ENCODE measurements at regions not wholly inside any gene's neighbourhood (a gene's known extent, or its start where the extent isn't known, plus 50 kb on each side); places are given as distances from the start of the nearest gene placed in this dataset.
"Not testable (repeated sequence)": the region's sequence is repeated elsewhere in the genome, so short reads cannot be mapped to it uniquely, and the experiment has no call there.

DNA sequence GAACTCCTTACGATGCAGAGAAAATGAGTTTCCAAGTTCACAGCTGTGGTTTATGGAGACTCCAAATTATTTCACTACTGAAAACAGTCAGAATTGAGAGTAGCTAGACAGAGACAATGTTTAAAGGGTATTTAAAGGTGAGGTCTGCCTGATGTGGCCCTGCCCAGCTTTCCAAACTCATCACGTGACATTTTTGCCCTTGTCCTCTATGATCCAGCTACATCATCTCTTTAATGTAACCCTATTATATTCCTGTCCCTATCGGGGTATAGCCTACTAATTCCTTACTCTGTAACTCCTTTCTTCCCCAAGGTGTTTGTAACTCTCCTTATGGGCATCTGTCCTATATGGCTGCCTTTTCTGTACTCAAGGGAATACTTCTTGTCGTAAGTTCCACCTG lies 297.2 kb downstream of the GRXCR1 start:
- DNase-seq (ENCODE audit: low read depth) = no peak
- no peak overlapping the region for H3K4me3 ChIP-seq (ENCODE audit: low read depth, low read length)

DNA sequence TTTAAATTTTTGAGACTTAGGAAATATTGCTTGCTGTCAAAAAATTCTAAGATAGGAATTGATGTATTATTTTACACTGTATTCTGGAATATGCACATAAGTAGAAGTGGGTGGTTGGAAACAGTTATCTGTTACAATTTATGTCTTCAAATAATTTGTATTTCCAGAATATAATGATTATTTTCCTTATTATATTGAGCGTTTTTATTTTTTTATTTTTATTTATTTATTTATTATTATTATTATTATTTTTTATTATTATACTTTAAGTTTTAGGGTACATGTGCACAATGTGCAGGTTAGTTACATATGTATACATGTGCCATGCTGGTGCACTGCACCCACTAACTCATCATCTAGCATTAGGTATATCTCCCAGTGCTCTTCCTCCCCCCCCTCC lies 320.1 kb downstream of the GRXCR1 start:
- H3K4me3 ChIP-seq (ENCODE audit: low read depth, low read length); DNase-seq (ENCODE audit: low read depth); in situ Hi-C loops (cut with HindIII; ENCODE audit: low sequenced_read_pairs): not testable (repeated sequence)

More for the DNA sequence above, 297.2 kb downstream of the GRXCR1 start:
- TF ChIP-seq, protein P1, sequence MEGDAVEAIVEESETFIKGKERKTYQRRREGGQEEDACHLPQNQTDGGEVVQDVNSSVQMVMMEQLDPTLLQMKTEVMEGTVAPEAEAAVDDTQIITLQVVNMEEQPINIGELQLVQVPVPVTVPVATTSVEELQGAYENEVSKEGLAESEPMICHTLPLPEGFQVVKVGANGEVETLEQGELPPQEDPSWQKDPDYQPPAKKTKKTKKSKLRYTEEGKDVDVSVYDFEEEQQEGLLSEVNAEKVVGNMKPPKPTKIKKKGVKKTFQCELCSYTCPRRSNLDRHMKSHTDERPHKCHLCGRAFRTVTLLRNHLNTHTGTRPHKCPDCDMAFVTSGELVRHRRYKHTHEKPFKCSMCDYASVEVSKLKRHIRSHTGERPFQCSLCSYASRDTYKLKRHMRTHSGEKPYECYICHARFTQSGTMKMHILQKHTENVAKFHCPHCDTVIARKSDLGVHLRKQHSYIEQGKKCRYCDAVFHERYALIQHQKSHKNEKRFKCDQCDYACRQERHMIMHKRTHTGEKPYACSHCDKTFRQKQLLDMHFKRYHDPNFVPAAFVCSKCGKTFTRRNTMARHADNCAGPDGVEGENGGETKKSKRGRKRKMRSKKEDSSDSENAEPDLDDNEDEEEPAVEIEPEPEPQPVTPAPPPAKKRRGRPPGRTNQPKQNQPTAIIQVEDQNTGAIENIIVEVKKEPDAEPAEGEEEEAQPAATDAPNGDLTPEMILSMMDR (IDR thresholded peaks at IDR 0.05; ENCODE audit: low read depth, low read length, missing control alignments) = no peak
- in situ Hi-C loops (cut with HindIII; ENCODE audit: low sequenced_read_pairs) = no loop called here

DNA sequence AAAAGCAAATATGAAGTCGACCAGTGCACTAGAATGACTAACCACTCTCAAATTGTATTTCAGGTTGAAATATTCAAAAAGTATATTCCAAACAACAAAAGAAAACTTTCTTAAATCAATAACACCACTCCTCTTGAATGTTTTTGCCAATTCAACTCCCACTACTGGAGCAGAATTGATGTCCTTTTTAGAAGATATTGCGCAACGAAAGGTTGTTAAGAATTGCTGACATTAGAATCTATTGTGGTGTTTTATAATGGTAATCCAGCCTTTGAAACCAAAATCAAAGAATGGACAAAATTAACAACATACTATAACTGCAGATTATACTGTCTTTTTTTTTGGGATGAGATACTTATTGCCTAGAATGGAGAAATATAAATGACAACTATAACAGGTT lies 331.3 kb downstream of the GRXCR1 start:
- H3K4me3 ChIP-seq (ENCODE audit: low read depth, low read length) = no peak overlapping the region
- in situ Hi-C loops (cut with HindIII; ENCODE audit: low sequenced_read_pairs) = no loop called here
- no peak for DNase-seq (ENCODE audit: low read depth)
- TF ChIP-seq, protein P1 (IDR thresholded peaks at IDR 0.05; ENCODE audit: low read depth, low read length, missing control alignments) = no peak

DNA sequence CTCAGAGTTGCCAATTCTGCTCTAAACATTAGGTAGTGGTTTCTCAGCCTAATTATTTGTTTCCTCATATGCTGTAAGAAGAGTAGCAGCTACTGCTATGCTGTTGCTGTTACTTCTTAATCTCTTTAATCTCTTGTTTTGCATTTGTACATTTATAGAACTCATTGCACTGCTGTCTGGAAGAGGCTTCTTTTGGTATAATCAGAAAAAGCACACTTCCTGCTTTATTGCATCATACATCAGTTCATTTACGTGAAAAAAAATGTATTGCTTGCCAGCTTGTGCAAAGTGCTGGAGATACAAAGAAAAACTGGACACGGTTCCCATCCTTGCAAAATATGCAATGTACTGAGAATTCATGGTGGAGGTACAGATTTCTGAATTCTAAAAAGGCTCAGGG lies 332.0 kb downstream of the GRXCR1 start:
- in situ Hi-C loops (cut with HindIII; ENCODE audit: low sequenced_read_pairs) = no loop called here
- DNase-seq (ENCODE audit: low read depth) = no peak
- H3K4me3 ChIP-seq (ENCODE audit: low read depth, low read length) = no peak overlapping the region
- TF ChIP-seq, protein P1 (IDR thresholded peaks at IDR 0.05; ENCODE audit: low read depth, low read length, missing control alignments) = no peak

DNA sequence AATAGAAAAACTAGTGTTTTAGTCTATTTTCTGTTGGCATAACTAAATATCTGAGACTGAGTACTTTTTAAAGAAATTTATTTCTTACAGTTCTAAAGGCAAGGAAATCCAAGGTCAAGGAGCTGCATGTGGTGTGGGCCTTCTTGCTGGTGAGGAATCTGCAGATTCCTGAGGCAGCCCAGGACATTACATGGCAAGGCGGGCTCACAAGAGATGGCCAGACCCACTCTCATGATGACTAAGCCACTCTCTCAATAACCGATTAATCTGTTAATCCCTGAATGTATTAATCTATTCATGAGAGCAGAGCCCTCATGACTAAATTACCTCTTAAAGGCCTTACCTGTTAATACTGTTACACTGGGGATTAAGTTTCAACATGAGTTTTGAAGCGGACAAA lies 340.8 kb downstream of the GRXCR1 start:
- TF ChIP-seq, protein P1 (IDR thresholded peaks at IDR 0.05; ENCODE audit: low read depth, low read length, missing control alignments) = no peak
- no peak for DNase-seq (ENCODE audit: low read depth)
- H3K4me3 ChIP-seq (ENCODE audit: low read depth, low read length) = no peak overlapping the region
- in situ Hi-C loops (cut with HindIII; ENCODE audit: low sequenced_read_pairs) = no loop called here

DNA sequence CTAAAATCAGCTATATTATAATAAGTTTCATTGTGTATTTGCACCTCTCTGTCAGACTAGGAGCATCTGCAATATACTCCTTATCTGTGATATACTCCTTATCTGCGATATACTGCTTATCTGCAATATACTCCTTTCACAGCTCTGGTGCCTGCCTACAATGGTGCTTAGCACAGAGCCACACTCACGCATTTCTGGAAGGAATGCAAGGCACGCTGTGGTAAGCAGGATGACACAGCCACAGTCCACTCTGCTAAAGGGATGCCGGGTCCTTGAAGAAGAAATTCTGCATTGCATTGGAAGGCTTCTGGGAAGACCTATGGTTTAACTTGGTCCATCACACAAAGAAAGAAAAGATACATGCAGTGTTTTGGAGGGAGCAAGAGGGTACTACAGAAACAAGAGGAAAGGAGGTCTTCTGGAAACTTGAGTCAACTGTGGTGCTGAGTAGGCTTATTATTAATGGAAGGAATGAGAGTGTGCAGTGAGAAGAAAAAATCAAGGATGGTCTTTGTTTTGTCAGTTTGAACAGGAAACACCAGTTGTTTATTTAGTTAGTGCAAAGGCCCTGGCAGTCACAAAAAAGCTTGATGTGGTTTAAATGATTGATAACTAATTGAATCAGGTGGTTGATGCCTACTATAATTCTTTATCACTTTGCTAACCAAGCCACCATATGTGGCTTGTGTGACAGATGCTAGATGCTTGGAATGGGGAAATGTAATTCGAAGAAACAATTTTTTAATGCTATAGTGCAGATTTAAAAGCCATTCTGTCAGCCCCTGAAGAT lies 342.3 kb downstream of the GRXCR1 start:
- TF ChIP-seq, protein P1 (IDR thresholded peaks at IDR 0.05; ENCODE audit: low read depth, low read length, missing control alignments) = no peak
- in situ Hi-C loops (cut with HindIII; ENCODE audit: low sequenced_read_pairs) = no loop called here
- H3K4me3 ChIP-seq (ENCODE audit: low read depth, low read length) = no peak overlapping the region
- no peak for DNase-seq (ENCODE audit: low read depth)

DNA sequence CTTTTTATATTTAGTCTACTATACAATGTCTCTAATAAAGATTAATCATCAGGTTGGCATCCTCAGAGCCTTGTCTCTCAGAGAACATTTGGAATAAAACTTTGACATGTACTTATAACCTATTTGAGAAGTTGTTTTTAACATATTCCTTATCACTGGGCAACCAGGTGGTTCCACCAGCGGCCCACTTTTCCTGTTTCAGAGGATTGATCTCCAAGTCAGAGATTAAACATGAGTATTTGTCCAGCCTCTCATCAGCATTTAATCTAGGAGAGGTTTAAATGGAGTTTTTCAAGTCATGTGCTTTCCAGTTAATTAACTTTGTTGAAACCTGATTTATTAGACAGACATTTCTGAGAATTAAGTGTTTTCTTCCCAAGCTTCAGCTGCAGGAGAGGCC lies 345.5 kb downstream of the GRXCR1 start:
- TF ChIP-seq, protein P1 (IDR thresholded peaks at IDR 0.05; ENCODE audit: low read depth, low read length, missing control alignments) = no peak
- DNase-seq (ENCODE audit: low read depth) = no peak
- in situ Hi-C loops (cut with HindIII; ENCODE audit: low sequenced_read_pairs) = no loop called here

More for the DNA sequence above, 345.5 kb downstream of the GRXCR1 start:
- H3K4me3 ChIP-seq (ENCODE audit: low read depth, low read length) = no peak overlapping the region
